Stimulated activated naive B cell treated with anti-CD40 and anti-IgM and Interleukin-4, amounts not matched to agents 10 μg/mL and 1 μg/mL and 100 μg/mL, for 72 hours (primary cell): ENCODE measurements at regions not wholly inside any gene's neighbourhood (a gene's known extent, or its start where the extent isn't known, plus 50 kb on each side); places are given as distances from the start of the nearest gene placed in this dataset.

Experiments
- ATAC-seq, 2 donors: fragments of 150-1000 bp; cut with Tn5 transposase; replicated peaks; 2 replicates each; pipeline ENCODE4 v1.10.0; 2021; ENCODE audit warnings: moderate library complexity in 1 of 2
- DNase-seq: peaks from one replicate; pipeline ENCODE4 v3.0.0; 2021
- H3K27ac Mint-ChIP-seq: one replicate; pipeline ENCODE4 v1.8.0; 2022; ENCODE audit warnings: mild to moderate bottlenecking, mixed read lengths
- H3K27me3 Mint-ChIP-seq, 2 donors: one replicate each; pipeline ENCODE4 v1.8.0; 2022; ENCODE audit warnings: mixed read lengths in 2 of 2
- H3K36me3 Mint-ChIP-seq, 2 donors: one replicate each; pipeline ENCODE4 v1.8.0; 2022; ENCODE audit warnings: mixed read lengths in 2 of 2, mild to moderate bottlenecking in 1 of 2
- H3K4me1 Mint-ChIP-seq, 2 donors: one replicate each; pipeline ENCODE4 v1.8.0; 2022; ENCODE audit warnings: mixed read lengths in 2 of 2, mild to moderate bottlenecking in 1 of 2
- H3K4me3 Mint-ChIP-seq, 2 donors: one replicate each; pipeline ENCODE4 v1.8.0; 2022; ENCODE audit warnings: mild to moderate bottlenecking in 2 of 2, mixed read lengths in 2 of 2, moderate library complexity in 1 of 2
- H3K9me3 Mint-ChIP-seq, 2 donors: one replicate each; pipeline ENCODE4 v1.8.0; 2022; ENCODE audit warnings: mixed read lengths in 2 of 2, mild to moderate bottlenecking in 1 of 2

- ATAC-seq (no peak), DNase-seq (no peak)
- no peaks in the 10 kb centered on the region for H3K36me3 Mint-ChIP-seq
- H3K27me3 Mint-ChIP-seq = peaks cover 33 to 72% of the 10 kb centered on the region in 2 donors
- no peak overlapping the region for H3K4me3 Mint-ChIP-seq
- no peaks in the 10 kb centered on the region for H3K4me1 Mint-ChIP-seq
- H3K9me3 Mint-ChIP-seq = no peaks in the 10 kb centered on the region
- H3K27ac Mint-ChIP-seq = no peak overlapping the region
These were observed 534.9 kb downstream of the QKI start for GRCh38 chr6:163949431-163949830.

- ATAC-seq (no peak), DNase-seq (no peak)
- no peak overlapping the region for H3K4me3 Mint-ChIP-seq
- no peak overlapping the region for H3K27ac Mint-ChIP-seq
- peaks cover 40 to 68% of the 10 kb centered on the region in 2 donors for H3K27me3 Mint-ChIP-seq
- H3K36me3 Mint-ChIP-seq = no peaks in the 10 kb centered on the region
- no peaks in the 10 kb centered on the region for H3K9me3 Mint-ChIP-seq
- H3K4me1 Mint-ChIP-seq = peaks cover 3 to 7% of the 10 kb centered on the region in 2 donors
These were observed 533.7 kb downstream of the QKI start for GRCh38 chr6:163948250-163948649.

GRCh38 chr6:163947276-163947675 lies 532.8 kb downstream of the QKI start:
- H3K27ac Mint-ChIP-seq = no peak overlapping the region
- H3K36me3 Mint-ChIP-seq = no peaks in the 10 kb centered on the region
- H3K4me3 Mint-ChIP-seq = no peak overlapping the region
- H3K27me3 Mint-ChIP-seq = peaks cover 40 to 66% of the 10 kb centered on the region in 2 donors
- ATAC-seq (no peak), DNase-seq (no peak)
- H3K9me3 Mint-ChIP-seq = no peaks in the 10 kb centered on the region
- H3K4me1 Mint-ChIP-seq = peaks cover 3 to 8% of the 10 kb centered on the region in 2 donors

GRCh38 chr6:163946437-163946836 lies 531.9 kb downstream of the QKI start:
- H3K4me3 Mint-ChIP-seq = no peak overlapping the region

GRCh38 chr6:163945808-163946207 lies 531.3 kb downstream of the QKI start:
- ATAC-seq = no peak
- H3K4me1 Mint-ChIP-seq = peaks cover 3 to 8% of the 10 kb centered on the region in 2 donors
- peaks cover 40 to 66% of the 10 kb centered on the region in 2 donors for H3K27me3 Mint-ChIP-seq
- no peaks in the 10 kb centered on the region for H3K9me3 Mint-ChIP-seq
- H3K27ac Mint-ChIP-seq = no peak overlapping the region
- H3K4me3 Mint-ChIP-seq = no peak overlapping the region
- DNase-seq = no peak
- no peaks in the 10 kb centered on the region for H3K36me3 Mint-ChIP-seq

More at GRCh38 chr6:163946437-163946836, 531.9 kb downstream of the QKI start:
- H3K36me3 Mint-ChIP-seq = no peaks in the 10 kb centered on the region
- DNase-seq (no peak), ATAC-seq (no peak)
- no peaks in the 10 kb centered on the region for H3K9me3 Mint-ChIP-seq
- no peak overlapping the region for H3K27ac Mint-ChIP-seq
- peaks cover 3 to 8% of the 10 kb centered on the region in 2 donors for H3K4me1 Mint-ChIP-seq
- H3K27me3 Mint-ChIP-seq = peaks cover 42 to 68% of the 10 kb centered on the region in 2 donors

- no peak for DNase-seq
- Mint-ChIP-seq H3K27ac (no peak overlapping the region), H3K36me3 (no peaks in the 10 kb centered on the region), H3K4me3 (no peak overlapping the region), H3K4me1 (peaks cover 3 to 8% of the 10 kb centered on the region in 2 donors), H3K9me3 (no peaks in the 10 kb centered on the region), H3K27me3 (peaks cover 46 to 68% of the 10 kb centered on the region in 2 donors)
- ATAC-seq = no peak
These were observed 530.4 kb downstream of the QKI start for GRCh38 chr6:163944897-163945296.

GRCh38 chr6:163943607-163944385 lies 529.3 kb downstream of the QKI start:
- Mint-ChIP-seq H3K4me1 (peaks cover 3 to 8% of the 10 kb centered on the region in 2 donors), H3K27ac (no peak overlapping the region), H3K36me3 (no peaks in the 10 kb centered on the region), H3K4me3 (no peak overlapping the region), H3K27me3 (peaks cover 55 to 76% of the 10 kb centered on the region in 2 donors), H3K9me3 (no peaks in the 10 kb centered on the region)
- DNase-seq (no peak), ATAC-seq (no peak)

GRCh38 chr6:163942790-163943189 lies 528.3 kb downstream of the QKI start:
- Mint-ChIP-seq H3K27ac (no peak overlapping the region), H3K4me3 (no peak overlapping the region), H3K27me3 (peaks cover 49 to 68% of the 10 kb centered on the region in 2 donors), H3K9me3 (no peaks in the 10 kb centered on the region), H3K4me1 (peaks cover 3 to 8% of the 10 kb centered on the region in 2 donors), H3K36me3 (no peaks in the 10 kb centered on the region)
- DNase-seq (no peak), ATAC-seq (no peak)

- peaks cover 3 to 8% of the 10 kb centered on the region in 2 donors for H3K4me1 Mint-ChIP-seq
- peaks cover 45 to 65% of the 10 kb centered on the region in 2 donors for H3K27me3 Mint-ChIP-seq
- ATAC-seq (no peak), DNase-seq (no peak)
- H3K27ac Mint-ChIP-seq = no peak overlapping the region
- no peaks in the 10 kb centered on the region for H3K9me3 Mint-ChIP-seq
- H3K4me3 Mint-ChIP-seq = no peak overlapping the region
- no peaks in the 10 kb centered on the region for H3K36me3 Mint-ChIP-seq
These were observed 527.1 kb downstream of the QKI start for GRCh38 chr6:163941624-163941976.

- peaks cover 3 to 8% of the 10 kb centered on the region in 2 donors for H3K4me1 Mint-ChIP-seq
- H3K4me3 Mint-ChIP-seq = no peak overlapping the region
- peaks cover 45 to 59% of the 10 kb centered on the region in 2 donors for H3K27me3 Mint-ChIP-seq
- H3K9me3 Mint-ChIP-seq = no peaks in the 10 kb centered on the region
- no peaks in the 10 kb centered on the region for H3K36me3 Mint-ChIP-seq
- H3K27ac Mint-ChIP-seq = no peak overlapping the region
- no peak for ATAC-seq
- DNase-seq = no peak
These were observed 526.4 kb downstream of the QKI start for GRCh38 chr6:163940705-163941623.

GRCh38 chr6:163937071-163937470 lies 522.6 kb downstream of the QKI start:
- Mint-ChIP-seq H3K4me3 (no peak overlapping the region), H3K4me1 (peaks cover 0 to 2% of the 10 kb centered on the region in 2 donors), H3K27me3 (peaks cover 44 to 49% of the 10 kb centered on the region in 2 donors), H3K36me3 (no peaks in the 10 kb centered on the region), H3K27ac (no peak overlapping the region), H3K9me3 (no peaks in the 10 kb centered on the region)
- DNase-seq = no peak
- no peak for ATAC-seq

- Mint-ChIP-seq H3K27me3 (peaks cover 33 to 39% of the 10 kb centered on the region in 2 donors), H3K27ac (no peak overlapping the region), H3K36me3 (no peaks in the 10 kb centered on the region), H3K4me3 (no peak overlapping the region), H3K4me1 (peaks cover 0 to 2% of the 10 kb centered on the region in 2 donors), H3K9me3 (no peaks in the 10 kb centered on the region)
- DNase-seq (no peak), ATAC-seq (no peak)
These were observed 520.7 kb downstream of the QKI start for GRCh38 chr6:163935158-163935762.

GRCh38 chr6:163930012-163930411 lies 515.5 kb downstream of the QKI start:
- Mint-ChIP-seq H3K27me3 (peaks cover 15 to 20% of the 10 kb centered on the region in 2 donors), H3K36me3 (no peaks in the 10 kb centered on the region), H3K4me1 (no peaks in the 10 kb centered on the region), H3K9me3 (no peaks in the 10 kb centered on the region), H3K4me3 (no peak overlapping the region), H3K27ac (no peak overlapping the region)
- DNase-seq = no peak
- ATAC-seq = no peak

GRCh38 chr6:163929538-163929937 lies 515.0 kb downstream of the QKI start:
- Mint-ChIP-seq H3K4me1 (no peaks in the 10 kb centered on the region), H3K9me3 (no peaks in the 10 kb centered on the region), H3K36me3 (no peaks in the 10 kb centered on the region), H3K4me3 (no peak overlapping the region), H3K27me3 (peaks cover 12 to 16% of the 10 kb centered on the region in 2 donors), H3K27ac (no peak overlapping the region)
- no peak for ATAC-seq
- no peak for DNase-seq
